ENCODE measurements at regions not wholly inside any gene's neighbourhood (a gene's known extent, or its start where the extent isn't known, plus 50 kb on each side); places are given as distances from the start of the nearest gene placed in this dataset.

DNA sequence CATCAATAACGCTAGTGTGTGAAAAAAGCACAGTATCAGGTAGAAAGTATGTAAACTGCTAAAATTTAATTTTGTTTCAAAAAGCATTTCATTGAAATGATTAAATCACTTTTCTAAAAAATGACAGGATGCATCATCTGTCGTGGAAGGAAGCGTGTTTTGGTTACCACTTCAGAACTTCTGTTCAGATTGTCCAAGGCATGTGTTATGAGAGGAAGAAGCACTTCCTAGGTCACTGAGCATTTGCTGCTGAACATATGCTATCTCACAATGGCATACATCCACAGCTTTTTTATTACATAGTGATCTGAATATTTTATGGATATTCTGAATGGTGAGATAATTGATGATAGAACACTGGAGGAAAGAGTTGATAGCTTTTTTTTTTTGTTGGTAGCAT lies 737.5 kb downstream of the SATB2 start (continued):
- TF ChIP-seq, protein P1, sequence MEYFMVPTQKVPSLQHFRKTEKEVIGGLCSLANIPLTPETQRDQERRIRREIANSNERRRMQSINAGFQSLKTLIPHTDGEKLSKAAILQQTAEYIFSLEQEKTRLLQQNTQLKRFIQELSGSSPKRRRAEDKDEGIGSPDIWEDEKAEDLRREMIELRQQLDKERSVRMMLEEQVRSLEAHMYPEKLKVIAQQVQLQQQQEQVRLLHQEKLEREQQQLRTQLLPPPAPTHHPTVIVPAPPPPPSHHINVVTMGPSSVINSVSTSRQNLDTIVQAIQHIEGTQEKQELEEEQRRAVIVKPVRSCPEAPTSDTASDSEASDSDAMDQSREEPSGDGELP (CRISPR knock-in tag; IDR thresholded peaks at IDR 0.05; ENCODE audit: borderline replicate concordance) = no peak
- TF ChIP-seq GABPA (tag; conservative IDR thresholded peaks at IDR 0.05; ENCODE audit: low read depth) (no peak), SMAD1 (IDR thresholded peaks at IDR 0.05; ENCODE audit: low read depth, low read length, partially characterized antibody) (no peak)

DNA sequence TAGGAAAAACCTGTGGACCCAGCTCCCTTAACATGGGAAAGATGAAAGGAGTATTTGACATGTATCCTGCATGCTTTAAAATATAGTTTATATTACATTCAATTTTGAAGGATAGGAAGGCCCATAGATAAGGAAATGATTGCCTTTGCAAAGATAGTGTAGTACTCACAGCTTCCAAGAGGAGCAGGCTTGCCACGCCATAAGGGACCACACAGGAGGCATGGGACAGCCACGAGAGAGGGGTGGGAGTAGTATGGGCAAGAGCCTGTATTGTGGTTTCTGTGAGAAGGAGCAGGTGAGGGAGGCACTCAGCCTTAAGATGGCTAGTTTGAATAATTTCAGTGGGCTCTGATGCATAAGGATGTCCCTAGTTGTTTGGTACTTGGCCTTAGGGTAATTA lies 740.3 kb downstream of the SATB2 start:
- DNase-seq (ENCODE audit: extremely low read depth in 1 of 4, low spot score in 3 of 4) (no peak), ATAC-seq (no peak), FAIRE-seq (no peak)
- Histone ChIP-seq H3K36me3 (ENCODE audit: control insufficient read depth, insufficient read depth, low read length) (no peaks in the 10 kb centered on the region), H2AFZ (ENCODE audit: low read depth, low read length) (no peak overlapping the region), H3K27me3 (ENCODE audit: control insufficient read depth in 2 of 2, insufficient read depth in 2 of 2, low read length in 2 of 2) (no peaks in the 10 kb centered on the region), H3K9me3 (replicated peaks; ENCODE audit: control insufficient read depth, insufficient read depth, low read depth, low read length) (no peaks in the 10 kb centered on the region), H4K20me1 (replicated peaks; ENCODE audit: control insufficient read depth, insufficient read depth, low read length) (no peaks in the 10 kb centered on the region), H3K79me2 (ENCODE audit: control insufficient read depth, insufficient read depth, low read length) (no peaks in the 10 kb centered on the region), H3K4me2 (ENCODE audit: insufficient read depth, low read length) (no peak overlapping the region), H3K9ac (ENCODE audit: insufficient read depth in 1 of 2, low read depth in 2 of 2, low read length in 2 of 2) (no peak overlapping the region), H3K4me3 (no peak overlapping the region), H3K27ac (ENCODE audit: extremely low read depth, low read depth, low read length) (no peak overlapping the region), H3K4me1 (replicated peaks in 1 of 2; ENCODE audit: control insufficient read depth in 2 of 2, insufficient read depth in 2 of 2, low read length in 2 of 2) (no peaks in the 10 kb centered on the region), H3K9me1 (ENCODE audit: control insufficient read depth, insufficient read depth, low read length) (no peaks in the 10 kb centered on the region)
- intact Hi-C loops (cut with micrococcal nuclease) (no loop called here), in situ Hi-C loops (cut with MboI) (no loop called here)
- WGBS (ENCODE audit: insufficient coverage, low coverage, missing lambda C conversion rate) = 0% methylated on average over 2 of the region's 2 CpGs
- CTCF ChIA-PET (ENCODE audit: low intra/inter-chr PET ratio) = no interaction called here
- no TSS peak for BruUV-seq (replicated peaks)
- TF ChIP-seq, protein P2, sequence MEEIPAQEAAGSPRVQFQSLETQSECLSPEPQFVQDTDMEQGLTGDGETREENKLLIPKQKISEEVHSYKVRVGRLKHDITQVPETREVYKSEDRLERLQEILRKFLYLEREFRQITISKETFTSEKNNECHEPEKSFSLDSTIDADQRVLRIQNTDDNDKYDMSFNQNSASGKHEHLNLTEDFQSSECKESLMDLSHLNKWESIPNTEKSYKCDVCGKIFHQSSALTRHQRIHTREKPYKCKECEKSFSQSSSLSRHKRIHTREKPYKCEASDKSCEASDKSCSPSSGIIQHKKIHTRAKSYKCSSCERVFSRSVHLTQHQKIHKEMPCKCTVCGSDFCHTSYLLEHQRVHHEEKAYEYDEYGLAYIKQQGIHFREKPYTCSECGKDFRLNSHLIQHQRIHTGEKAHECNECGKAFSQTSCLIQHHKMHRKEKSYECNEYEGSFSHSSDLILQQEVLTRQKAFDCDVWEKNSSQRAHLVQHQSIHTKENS (CRISPR knock-in tag; IDR thresholded peaks at IDR 0.05) = no peak
- TF ChIP-seq CSDE1 (IDR thresholded peaks at IDR 0.05) (no peak), KDM5B (IDR thresholded peaks at IDR 0.05; ENCODE audit: insufficient replicate concordance, low read depth, low read length) (no peak), ZC3H11A (IDR thresholded peaks at IDR 0.05; ENCODE audit: low read depth, low read length) (no peak)
- TF ChIP-seq, protein P3, sequence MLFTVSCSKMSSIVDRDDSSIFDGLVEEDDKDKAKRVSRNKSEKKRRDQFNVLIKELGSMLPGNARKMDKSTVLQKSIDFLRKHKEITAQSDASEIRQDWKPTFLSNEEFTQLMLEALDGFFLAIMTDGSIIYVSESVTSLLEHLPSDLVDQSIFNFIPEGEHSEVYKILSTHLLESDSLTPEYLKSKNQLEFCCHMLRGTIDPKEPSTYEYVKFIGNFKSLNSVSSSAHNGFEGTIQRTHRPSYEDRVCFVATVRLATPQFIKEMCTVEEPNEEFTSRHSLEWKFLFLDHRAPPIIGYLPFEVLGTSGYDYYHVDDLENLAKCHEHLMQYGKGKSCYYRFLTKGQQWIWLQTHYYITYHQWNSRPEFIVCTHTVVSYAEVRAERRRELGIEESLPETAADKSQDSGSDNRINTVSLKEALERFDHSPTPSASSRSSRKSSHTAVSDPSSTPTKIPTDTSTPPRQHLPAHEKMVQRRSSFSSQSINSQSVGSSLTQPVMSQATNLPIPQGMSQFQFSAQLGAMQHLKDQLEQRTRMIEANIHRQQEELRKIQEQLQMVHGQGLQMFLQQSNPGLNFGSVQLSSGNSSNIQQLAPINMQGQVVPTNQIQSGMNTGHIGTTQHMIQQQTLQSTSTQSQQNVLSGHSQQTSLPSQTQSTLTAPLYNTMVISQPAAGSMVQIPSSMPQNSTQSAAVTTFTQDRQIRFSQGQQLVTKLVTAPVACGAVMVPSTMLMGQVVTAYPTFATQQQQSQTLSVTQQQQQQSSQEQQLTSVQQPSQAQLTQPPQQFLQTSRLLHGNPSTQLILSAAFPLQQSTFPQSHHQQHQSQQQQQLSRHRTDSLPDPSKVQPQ (CRISPR knock-in tag; IDR thresholded peaks at IDR 0.05; ENCODE audit: borderline replicate concordance) = no peak
- POLR2A ChIA-PET = no interaction called here
